PC-9 (cell line): ENCODE measurements at regions not wholly inside any gene's neighbourhood (a gene's known extent, or its start where the extent isn't known, plus 50 kb on each side); places are given as distances from the start of the nearest gene placed in this dataset.

ENCODE experiments used
- EZH2 ChIP-seq: fragments of 200-600 bp; sonication (generic); IDR thresholded peaks from 2 replicates; pipeline ENCODE4 v1.8.0; 2017; ENCODE audit warnings: antibody characterized with exemption, low read depth
- TF ChIP-seq, protein P1 (sequence below): fragments of 200-600 bp; sonication (generic); conservative IDR thresholded peaks from 2 replicates; pipeline ENCODE4 v1.6.1; 2017; ENCODE audit warnings: mixed run types, antibody characterized with exemption, mild to moderate bottlenecking, moderate library complexity

DNA sequence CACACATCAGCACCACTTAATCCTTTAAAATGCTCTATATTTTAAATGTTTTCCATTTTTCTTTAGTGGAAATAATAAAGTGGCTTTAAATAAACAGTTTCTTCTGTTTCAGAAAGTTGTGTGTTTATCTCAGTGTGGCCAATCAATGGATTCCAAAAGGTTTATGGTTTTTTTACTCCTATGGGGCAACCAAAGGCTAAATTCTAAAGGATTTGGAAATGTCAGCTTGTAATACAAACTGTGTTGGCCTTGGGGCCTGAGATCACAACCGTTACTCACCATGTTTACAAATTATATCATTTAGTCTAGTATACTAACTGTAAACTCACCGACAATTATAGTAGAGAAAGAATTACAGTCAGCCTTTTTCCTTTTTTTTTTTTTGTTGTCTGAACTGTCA lies 827.2 kb downstream of the EPHA4 start:
- TF ChIP-seq, protein P1, sequence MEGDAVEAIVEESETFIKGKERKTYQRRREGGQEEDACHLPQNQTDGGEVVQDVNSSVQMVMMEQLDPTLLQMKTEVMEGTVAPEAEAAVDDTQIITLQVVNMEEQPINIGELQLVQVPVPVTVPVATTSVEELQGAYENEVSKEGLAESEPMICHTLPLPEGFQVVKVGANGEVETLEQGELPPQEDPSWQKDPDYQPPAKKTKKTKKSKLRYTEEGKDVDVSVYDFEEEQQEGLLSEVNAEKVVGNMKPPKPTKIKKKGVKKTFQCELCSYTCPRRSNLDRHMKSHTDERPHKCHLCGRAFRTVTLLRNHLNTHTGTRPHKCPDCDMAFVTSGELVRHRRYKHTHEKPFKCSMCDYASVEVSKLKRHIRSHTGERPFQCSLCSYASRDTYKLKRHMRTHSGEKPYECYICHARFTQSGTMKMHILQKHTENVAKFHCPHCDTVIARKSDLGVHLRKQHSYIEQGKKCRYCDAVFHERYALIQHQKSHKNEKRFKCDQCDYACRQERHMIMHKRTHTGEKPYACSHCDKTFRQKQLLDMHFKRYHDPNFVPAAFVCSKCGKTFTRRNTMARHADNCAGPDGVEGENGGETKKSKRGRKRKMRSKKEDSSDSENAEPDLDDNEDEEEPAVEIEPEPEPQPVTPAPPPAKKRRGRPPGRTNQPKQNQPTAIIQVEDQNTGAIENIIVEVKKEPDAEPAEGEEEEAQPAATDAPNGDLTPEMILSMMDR, result no peak
- no peak for TF ChIP-seq EZH2
